ENCODE measurements at regions not wholly inside any gene's neighbourhood (a gene's known extent, or its start where the extent isn't known, plus 50 kb on each side); places are given as distances from the start of the nearest gene placed in this dataset.
A peak's percentile ranks its signal among the peaks of the same experiment; 100 is the strongest.

DNA sequence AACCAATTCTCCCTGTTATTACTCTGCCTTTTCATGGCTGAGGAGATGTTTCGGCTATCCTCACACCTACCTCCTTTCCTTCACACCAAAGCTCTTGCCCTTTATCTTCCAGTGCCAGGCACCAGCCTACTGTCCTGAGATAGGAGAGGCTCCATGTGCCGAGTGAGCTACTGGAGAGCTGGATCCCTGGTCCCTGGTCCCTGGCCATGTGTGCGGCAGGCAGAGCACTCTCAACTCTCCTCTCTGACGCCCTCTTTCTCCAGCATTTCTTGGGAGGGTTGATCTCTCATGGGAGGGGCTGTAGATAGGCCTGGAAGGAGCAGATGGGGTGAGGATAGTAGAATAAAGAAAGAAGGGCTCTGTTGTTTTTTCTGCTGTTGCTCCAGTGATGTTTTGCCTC lies 277.1 kb upstream of the UMPS start:
- no peak for DNase-seq

DNA sequence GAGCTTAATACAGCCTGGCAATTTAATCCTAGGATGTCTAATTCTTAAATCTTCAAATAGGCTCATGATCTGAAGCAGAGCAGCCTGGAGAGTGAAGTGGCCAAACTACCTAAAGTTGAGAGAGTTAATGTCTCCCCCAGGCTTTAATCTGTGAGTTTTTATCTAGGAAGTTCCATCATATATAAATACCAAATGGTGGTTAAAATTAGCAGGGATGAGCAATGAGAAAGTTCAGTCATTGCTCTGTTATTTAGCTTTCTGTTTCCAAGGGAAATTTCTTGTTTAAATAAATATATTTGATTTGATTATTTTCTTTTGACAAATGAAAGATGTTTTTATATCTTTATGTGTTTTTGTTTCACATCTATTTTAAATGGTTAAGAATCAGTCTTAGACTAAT lies 274.4 kb upstream of the UMPS start:
- DNase-seq: no peak

DNA sequence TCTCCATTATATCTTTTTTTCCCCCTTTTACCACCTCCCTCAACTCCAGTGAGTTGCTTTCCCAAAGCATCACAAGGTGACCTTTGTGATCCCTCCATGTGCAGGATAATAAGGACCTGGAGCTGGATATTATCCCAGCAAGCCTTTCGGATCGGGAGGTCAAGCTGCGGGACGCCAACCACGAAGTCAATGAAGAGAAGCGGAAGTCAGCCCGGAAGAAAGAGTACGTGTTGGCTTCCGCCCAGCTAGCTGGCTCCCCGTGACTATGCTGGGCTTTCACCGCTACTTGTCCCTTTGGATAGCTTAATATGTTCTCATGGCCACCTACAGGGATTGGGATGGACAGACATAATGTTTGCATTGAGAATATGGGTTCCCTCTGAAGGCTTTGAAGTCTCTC lies 273.7 kb upstream of the UMPS start:
- DNase-seq: no peak

DNA sequence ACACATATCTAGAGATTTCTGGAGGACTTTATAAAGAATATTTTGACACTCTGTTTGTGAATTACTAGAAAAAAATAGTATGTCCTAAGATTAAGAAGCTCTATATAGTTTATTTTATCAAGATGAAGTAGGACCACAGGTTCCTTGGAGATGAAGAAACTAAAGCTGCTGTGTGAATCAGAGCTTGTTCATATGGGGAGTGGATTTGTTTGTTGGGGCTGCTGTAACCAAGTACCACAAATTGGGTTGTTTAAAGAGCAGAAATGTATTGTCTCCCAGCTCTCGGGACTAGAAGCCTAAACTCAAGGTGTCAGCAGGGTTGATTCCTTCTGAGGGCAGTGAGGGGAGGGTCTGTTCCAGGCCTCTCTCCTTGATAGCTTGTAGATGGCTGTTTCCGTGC lies 270.6 kb upstream of the UMPS start:
- DNase-seq: no peak

DNA sequence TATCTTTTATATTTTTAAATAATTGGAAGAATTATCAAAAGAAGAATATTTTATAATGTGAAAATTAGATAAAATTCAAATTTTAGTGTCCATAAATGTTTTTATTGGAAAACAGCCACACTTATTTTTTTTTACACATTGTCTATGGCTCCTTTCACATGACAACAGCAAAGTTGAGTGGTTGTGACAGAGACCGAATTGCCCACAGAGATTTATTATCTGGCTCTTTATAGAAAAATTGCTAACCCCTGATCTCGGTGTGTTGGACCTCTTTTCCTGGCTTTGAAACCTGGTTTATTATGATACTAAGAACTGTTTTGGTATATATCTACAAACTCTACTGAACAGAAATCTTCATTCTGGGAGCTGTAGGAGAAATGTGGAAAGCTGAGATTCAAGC lies 269.1 kb upstream of the UMPS start:
- DNase-seq: no peak

DNA sequence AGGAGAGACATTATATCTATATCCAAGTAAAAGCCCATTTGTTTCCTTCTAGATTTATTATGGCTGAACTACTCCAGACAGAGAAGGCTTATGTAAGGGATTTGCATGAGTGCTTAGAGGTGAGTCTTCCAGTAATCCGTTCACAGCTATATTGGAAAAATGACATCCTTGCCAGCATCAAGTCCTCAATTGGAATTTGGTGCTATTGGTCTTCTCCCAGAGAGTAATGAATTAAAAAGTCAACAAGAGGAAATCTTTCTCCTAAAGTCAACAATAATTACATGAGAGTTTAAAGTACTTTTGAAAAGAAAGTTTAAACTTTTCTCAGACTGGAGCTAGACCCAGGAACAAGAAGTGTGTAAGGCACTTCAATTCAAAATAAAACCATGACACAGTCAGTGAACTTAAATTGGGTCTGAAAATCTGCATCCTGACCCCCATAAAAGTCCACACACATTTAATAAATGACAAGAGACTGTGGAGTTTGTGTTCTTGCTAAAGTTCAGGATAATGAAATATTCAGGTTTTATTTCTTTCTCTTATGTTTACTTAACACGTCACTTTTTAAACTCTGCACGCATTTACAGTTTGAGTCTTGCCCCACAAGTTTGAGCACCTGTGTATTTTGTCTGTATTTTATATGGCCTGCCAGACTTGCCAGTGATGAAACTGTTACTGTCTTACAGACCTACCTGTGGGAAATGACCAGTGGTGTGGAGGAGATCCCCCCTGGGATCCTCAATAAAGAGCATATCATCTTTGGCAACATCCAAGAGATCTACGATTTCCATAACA lies 268.2 kb upstream of the UMPS start:
- no peak for DNase-seq

DNA sequence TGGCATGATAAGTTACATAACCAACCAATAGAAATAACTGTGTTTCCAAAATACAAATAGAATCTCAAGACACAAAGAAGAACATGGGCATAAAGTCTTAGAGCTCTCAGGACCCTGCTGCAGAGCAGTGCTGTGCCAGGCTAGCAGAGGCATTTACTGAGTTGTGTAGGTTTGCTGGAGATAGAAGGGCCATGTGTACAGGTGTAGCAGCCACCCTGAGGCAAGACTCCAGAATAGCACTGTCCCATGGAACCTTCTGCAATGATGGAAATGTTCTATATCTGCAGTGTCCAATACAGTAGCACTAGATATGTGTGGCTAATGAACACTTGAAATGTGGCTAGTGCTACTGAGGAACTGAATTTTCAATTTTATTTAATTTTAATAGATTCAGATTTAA lies 267.0 kb upstream of the UMPS start:
- no peak for DNase-seq

DNA sequence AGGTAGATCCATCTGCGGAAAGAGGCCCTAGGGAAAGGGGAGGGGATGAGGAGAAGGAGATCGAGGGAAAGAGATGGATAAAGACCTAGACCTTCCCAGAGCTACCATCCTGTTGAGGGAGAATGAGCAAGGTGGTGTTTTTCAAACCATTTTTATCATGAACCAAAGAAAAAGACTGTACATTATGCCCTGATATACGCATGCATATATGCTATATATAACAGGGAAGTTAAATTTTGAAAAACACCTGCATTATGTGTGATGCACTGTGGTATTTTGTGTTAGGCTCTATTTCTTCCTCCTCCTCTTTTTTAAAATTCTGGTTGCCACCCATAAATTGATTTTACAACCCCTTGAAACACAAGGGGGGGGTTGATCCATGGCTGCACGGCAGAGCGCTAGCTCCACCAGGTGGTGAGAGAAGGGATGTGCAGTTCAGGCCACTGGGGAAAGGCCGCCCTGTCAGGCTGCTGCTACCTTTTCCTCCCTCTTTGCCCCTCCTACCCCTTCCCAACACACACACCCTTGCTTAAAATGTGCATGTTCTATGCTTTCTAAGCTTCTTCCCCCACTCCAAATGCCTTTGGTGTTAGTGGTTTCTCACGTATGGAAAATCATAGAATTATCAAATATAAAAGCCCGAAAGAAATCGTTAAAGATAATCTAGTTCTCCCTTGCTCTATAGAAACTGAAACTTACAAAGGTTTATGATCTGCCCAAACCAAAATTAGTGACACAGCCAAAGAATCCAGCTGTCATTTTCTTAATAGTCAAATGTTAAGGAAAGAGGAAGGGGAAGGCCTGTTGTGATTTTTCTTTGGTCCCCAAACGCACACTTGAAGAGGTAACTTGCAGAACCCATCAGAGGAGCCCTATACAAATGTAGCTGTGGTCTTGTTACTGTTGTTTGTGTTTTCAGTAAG lies 262.0 kb upstream of the UMPS start:
- peak; percentile 45 to 59 (median 48) for DNase-seq

DNA sequence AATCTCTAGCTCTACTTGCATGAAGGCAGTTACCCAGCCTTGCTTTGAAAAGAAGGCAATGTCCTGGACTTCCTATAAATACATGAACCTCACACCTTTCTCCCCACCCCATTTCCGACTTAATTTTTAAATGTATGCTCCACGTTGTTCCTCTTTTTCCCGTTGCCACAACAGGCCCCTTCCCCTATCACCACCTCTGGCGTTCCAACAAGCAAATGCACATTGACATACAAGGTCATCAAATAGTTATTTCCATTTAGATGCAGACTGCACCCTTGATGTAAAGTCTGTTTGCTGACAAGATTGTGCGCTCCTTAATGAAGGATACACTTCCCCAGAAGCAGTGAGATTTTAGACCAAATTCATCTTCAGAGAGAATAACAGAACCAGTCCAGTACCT lies 260.7 kb upstream of the UMPS start:
- no peak for DNase-seq

DNA sequence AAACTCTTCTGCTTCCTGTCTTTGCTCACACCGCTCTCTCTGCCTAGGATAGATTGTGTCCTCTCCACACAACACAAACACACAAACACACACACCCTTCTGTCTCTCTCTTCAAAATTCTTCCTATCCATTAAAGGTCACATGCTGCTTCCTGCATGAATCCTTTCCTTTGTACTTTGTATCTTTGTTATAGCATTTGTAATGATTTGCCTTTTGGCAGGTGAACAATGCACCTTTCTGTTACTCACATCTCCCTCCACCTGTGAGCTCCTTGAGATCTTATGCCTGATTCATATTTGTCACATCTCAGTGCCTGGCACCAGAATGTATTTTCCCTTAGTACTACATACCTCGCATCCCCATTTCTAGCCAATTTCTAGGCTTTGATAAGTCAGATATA lies 251.4 kb upstream of the UMPS start:
- no peak for DNase-seq

DNA sequence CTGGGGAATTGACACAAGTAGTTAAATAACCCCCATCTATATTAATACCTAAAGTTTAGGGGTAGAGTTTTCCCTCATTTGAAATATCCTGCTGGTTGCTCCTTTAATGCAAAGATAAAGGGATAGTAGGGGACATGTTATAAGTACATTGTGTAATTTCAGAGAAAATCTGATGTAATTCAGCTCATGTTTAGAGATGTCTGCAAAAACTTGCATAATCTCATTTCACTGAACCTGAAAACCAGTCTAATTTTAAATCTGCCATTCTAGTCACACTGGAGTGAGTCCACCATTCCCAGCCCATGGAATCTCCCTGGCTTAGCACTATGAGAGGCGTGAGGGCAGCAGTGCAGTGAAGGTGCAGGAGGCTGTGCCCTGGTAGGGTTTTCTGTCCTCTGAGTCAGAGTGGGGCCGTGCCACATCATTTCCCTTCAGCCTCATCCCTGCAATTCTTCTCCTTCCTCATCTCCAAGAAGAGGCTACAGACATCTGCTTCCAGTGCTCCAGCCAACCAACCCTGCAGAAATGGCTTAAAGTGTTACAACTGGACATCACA lies 246.3 kb upstream of the UMPS start:
- peak; percentile 7 to 22 (median 9) for DNase-seq

DNA sequence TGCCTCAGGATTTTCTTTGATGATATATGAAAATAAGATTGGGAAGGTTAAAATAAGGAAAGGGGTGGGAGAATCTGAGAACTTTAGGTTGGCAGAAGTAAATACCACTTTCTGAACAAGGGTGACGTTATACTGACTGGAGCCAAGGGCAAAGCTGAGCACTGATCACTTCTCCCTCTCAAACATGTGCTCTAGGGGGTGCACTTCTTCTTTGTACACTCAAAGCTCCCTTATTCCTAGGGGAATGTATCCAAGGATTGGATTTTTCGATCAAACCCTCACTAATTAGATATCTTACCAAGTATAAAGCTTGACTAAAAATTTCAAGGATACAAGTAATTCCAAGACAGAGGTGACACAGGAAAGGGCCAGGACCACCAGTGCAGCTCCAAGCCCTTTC lies 243.9 kb upstream of the UMPS start:
- DNase-seq: no peak

DNA sequence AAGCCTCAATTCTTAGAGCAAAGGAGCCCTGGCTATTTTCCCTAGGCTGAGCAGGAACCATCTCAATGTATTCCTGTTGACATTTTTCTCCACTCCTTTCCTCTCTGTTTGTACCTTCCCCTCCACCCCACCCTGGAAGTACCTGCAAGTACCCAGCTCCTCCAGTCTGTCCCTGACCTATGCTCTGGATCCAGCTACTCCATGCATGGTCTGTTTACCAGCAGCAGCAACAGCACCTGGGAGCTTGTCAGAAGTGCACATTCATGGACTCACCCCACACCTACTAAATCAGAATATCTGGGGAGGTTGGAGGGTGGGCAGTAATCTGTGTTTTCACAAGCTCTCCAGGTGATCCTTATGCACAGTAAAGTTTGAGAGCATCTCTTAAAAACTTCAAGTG lies 240.7 kb upstream of the UMPS start:
- no peak for DNase-seq

DNA sequence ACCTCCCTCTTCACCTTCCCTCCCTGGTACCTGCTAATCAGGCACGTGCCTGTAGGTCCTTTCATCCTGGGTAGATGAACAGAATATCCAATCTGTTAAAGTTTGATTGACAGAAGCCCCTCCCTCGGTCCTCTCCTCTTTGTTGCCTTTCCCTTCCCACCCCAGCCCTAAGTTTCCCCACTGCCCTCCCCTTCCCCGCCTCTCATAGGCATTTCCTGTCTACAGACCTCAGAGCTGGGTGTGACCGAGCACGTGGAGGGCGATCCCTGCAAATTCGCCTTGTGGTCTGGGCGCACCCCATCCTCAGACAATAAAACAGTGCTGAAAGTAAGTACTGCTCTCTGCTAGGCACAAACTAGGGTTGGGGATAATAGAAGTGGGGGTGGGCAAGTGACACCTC lies 239.2 kb upstream of the UMPS start:
- no peak for DNase-seq

DNA sequence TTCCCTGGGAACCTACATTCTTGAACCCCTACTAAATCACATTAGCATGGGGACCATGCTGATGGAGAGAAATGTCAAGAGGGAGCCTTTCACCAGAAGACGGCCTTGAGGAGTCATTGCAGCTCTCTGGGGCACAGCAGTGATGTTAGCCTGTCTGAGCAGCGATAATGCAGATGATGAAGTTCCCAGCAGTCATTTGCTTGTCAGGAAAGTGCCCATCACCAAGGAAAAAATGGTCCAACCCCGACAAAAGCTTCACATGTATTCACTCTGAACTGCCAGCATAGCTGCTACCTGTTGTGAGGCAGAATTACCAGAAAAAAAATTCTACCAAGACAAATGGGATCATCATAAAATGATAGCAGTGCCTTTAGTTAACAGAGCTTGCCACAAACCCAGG lies 238.4 kb upstream of the UMPS start:
- DNase-seq: no peak

DNA sequence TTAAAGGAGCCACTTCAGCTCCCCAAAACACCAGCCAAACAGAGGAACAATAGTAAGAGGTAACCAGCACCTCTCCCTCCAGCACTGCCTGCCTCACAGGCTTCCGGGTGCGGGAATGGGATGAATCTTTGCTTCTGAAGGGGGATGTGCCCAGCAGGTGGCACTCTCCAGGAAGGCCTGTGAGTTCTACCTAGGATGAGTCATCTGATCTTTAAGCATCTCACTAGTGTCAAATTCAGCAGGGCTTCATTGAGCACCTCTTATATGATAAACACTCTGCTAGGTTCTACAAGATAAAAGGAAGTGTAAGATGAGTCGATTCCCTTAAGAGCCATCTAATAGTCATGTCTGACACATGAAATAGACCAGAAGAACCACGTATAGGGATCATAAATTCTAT lies 237.4 kb upstream of the UMPS start:
- peak in 1 of 3 donors; percentile 15 for DNase-seq

DNA sequence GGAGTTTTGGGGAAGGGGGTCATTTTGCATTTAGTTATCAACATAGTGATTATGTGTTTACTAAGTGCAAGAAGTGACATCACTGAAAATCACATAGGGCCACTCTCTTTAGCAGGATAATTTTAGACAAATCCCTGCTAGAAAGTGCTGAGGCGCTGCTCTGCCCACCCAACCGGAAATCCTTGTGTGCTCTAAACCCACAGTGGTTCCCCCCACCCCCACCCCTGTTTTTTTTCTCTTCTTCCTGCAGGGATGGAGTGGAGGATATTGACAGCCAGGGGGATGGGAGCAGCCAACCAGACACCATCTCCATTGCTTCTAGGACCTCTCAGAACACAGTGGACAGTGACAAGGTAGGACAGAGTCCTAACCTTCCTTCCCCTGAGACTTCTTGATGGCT lies 234.2 kb upstream of the UMPS start:
- DNase-seq: no peak

DNA sequence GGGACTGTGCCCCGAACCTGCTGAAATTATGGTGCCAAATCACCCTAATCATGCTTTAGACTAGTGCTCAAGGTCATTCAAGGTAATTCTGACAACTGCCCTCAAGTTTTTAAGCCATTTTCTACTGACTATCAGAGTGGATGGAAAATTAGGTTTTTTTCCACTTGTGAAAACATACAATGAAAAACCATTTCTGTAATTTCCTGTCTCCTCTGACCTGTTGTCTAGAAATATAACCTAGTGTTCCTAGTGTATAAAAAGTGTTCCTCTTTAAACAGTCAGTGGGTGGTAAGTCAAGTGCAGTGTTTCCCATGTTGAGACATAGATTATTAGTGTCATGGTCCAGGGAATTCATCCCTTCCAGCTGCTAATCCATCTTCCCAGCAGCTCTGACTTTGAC lies 232.8 kb upstream of the UMPS start:
- no peak for DNase-seq

DNA sequence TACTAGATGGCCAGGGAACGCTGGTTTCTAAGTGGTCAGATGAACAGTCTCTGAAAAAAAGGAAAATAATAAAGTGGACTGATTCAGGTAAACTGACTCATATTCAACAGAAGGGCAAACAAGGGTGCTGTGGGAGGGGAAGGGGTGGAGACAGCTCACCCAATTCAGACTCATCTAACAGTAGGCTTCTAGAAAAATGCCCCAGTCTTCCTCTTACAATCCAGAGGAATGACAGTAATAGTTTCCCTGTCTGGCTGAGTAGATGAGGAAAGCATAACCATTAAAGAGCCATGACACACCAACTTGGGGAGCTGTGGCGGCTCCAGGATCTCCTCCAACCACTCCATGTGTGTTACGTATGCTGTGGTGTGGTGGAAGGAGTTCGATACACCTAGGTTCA lies 231.4 kb upstream of the UMPS start:
- DNase-seq: no peak

DNA sequence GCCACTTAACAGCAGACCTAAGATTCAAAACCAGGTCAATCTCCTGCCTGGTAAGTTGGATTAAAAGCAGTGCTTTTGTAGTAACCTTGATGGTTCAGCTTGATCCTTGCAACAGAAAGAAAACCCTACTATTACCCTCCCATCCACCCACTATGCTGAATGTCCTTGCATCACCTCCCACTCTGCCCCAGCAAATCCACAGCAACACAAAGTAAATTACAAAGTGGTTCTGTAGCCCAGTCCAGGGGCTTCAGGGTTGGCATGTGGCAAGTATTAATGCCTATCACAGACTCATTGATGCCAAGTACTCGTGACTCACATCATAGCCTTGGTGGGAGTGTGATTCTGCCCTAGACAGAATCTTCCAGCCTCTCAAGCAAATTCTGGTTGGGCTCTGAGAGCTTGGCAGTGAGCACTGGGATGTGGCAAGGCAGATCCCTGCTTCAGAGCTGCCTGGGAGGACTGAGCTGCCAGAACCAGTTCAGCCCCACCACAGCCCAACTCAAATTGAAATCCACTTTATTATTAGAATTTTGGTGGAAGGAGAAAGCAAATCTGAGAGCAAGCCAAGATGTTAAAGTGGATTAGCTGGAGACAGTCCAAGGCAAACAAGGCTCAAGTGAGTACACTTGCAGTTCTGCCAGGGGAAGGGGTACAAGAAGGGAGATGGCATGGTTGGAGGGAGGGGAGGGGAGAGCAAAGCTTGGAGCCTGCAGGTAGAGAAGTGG lies 225.8 kb upstream of the UMPS start:
- DNase-seq: peak in 1 of 3 donors; percentile 9

DNA sequence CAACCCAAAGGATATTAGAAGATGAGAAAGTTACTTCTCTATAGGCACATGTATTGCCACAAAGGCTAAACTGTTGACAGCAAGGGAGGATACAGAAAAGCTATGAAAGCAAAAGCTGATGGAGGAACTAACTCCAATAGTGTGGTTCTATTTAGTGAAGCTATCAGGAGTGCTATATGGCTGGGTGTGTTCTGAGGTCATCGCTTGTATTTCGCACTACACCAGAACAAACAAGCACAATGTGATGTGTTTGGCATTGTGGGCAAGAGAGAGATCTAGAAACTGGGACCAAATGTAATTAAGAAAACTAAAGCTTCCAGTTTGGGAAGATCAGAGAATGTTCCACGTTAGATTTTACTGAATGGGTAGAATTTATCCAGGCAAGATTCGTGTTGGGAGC lies 220.4 kb upstream of the UMPS start:
- DNase-seq: no peak

DNA sequence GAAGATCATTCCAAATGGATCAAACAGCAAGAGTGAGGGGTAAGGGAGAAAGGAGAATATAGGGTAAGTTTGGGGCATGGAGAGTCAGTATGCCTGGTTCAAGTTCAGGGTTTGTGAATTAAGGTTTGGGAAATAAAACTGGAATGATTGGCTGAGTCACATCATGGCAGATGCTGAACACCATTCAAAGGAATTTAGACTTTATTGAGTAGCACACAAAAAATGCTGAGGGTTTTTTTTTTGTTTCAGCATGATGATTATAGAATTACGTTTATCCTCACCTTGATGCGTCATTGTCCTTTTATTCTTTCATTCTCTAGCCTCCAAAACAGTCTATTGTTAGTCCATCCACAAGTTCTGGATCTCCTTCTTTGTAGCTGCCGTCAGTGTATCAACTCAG lies 220.0 kb upstream of the UMPS start:
- no peak for DNase-seq

DNA sequence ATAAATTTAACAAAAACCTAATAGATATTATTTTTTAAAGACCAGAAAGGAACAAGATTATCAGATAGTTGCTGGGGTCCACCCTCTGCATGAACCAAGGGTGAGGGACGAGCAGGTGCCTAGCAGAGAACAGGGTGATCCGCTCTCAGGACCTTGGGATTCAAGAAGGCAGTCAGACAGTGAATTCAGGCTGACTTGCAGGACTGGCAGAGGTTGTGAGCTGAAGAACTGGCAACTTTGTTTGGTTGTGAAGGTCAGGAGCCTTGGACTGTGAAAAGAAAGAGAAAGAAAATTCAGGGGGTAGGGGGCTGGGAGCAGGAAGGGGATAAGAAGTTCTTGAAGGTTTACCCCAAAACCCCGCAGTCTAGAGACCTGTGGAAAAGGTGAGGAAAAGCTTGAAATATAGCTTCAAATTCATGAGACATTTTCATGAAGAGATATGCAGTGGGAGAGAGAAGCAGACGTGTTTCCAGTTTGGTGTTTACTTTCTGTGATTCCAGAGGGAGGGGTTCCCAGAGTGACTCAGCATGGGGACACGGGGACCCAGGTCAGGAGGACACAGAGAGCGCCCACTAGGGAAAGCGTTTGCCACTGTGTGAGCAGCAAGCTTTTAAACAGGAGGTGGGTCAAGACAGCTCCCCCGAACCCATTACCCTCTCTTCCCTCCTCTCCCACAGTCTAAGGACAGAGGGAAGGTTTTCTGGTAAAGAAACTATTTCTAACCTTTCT lies 217.2 kb upstream of the UMPS start:
- DNase-seq: no peak

Measured in suppressor macrophage treated with lipopolysaccharide for 1 hour (primary cell).